Activated CD8-positive, alpha-beta T cell treated with anti-CD3 and anti-CD28 coated beads for 36 hours (primary cell): ENCODE measurements at regions not wholly inside any gene's neighbourhood (a gene's known extent, or its start where the extent isn't known, plus 50 kb on each side); places are given as distances from the start of the nearest gene placed in this dataset.

Experiments
- ATAC-seq: fragments of 200-7000 bp; cut with Tn5 transposase; one replicate; pipeline ENCODE4 v1.10.0; 2021; ENCODE audit warnings: mild to moderate bottlenecking, moderate library complexity
- CTCF ChIA-PET: fragments of 350-600 bp; sonication (Branson Sonifier 250); formaldehyde crosslinking; loops from one replicate; lab custom pipeline; 2021; ENCODE audit warnings: antibody characterized with exemption; lab: Charles Lee
- POLR2A ChIA-PET: fragments of 350-600 bp; sonication (Branson Sonifier 250); formaldehyde crosslinking; loops from one replicate; lab custom pipeline; 2021; ENCODE audit warnings: antibody characterized with exemption; lab: Charles Lee
- DNase-seq: peaks from one replicate; pipeline ENCODE4 v3.0.0-alpha.2; 2020
- H3K27ac Mint-ChIP-seq: one replicate; pipeline ENCODE4 v1.8.0; 2021; ENCODE audit warnings: mild to moderate bottlenecking, mixed read lengths
- H3K27me3 Mint-ChIP-seq: one replicate; pipeline ENCODE4 v1.8.0; 2021; ENCODE audit warnings: mixed read lengths
- H3K36me3 Mint-ChIP-seq: one replicate; pipeline ENCODE4 v1.8.0; 2021; ENCODE audit warnings: low read depth, mixed read lengths
- H3K4me1 Mint-ChIP-seq: one replicate; pipeline ENCODE4 v1.8.0; 2021; ENCODE audit warnings: low read depth, mixed read lengths
- H3K4me3 Mint-ChIP-seq: one replicate; pipeline ENCODE4 v1.8.0; 2021; ENCODE audit warnings: mild to moderate bottlenecking, moderate library complexity, mixed read lengths
- H3K9me3 Mint-ChIP-seq: one replicate; pipeline ENCODE4 v1.8.0; 2021; ENCODE audit warnings: mixed read lengths
- intact Hi-C: fragments of 100-400 bp; cut with micrococcal nuclease; formaldehyde crosslinking; loops from one replicate; pipeline ENCODE4 v1.10.0; 2022
- TF ChIP-seq, protein P1 (sequence below): fragments of 200-600 bp; IDR thresholded peaks from one replicate; pipeline ENCODE4 v1.8.0; 2022; ENCODE audit warnings: antibody characterized with exemption, mild to moderate bottlenecking

DNA sequence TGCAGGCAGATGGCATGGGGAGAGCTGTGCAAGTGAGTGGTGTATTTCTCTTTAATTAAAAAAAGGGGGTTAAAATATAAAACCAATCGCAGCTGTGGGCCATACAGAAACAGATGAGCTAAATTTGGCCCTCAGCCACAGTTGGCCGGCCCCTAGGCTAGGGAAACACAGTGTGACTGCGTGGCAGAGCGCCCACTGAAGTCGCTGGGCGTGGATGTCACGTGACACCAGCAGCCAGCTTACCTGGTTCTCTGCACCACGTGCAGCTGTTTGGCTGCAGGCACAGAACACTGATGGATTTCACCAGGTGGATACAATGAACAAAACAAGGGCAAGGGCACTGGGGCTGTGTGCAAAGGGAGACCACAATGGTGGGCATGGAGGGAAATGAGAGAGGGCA lies 119.3 kb upstream of the ZNF746 start:
- Mint-ChIP-seq H3K36me3 (peaks cover 80% of the 10 kb centered on the region), H3K9me3 (no peaks in the 10 kb centered on the region), H3K4me3 (no peak overlapping the region), H3K27ac (no peak overlapping the region), H3K27me3 (no peaks in the 10 kb centered on the region), H3K4me1 (peaks cover 21% of the 10 kb centered on the region)
- TF ChIP-seq, protein P1, sequence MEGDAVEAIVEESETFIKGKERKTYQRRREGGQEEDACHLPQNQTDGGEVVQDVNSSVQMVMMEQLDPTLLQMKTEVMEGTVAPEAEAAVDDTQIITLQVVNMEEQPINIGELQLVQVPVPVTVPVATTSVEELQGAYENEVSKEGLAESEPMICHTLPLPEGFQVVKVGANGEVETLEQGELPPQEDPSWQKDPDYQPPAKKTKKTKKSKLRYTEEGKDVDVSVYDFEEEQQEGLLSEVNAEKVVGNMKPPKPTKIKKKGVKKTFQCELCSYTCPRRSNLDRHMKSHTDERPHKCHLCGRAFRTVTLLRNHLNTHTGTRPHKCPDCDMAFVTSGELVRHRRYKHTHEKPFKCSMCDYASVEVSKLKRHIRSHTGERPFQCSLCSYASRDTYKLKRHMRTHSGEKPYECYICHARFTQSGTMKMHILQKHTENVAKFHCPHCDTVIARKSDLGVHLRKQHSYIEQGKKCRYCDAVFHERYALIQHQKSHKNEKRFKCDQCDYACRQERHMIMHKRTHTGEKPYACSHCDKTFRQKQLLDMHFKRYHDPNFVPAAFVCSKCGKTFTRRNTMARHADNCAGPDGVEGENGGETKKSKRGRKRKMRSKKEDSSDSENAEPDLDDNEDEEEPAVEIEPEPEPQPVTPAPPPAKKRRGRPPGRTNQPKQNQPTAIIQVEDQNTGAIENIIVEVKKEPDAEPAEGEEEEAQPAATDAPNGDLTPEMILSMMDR: no peak
- ATAC-seq: no peak
- CTCF ChIA-PET: no interaction called here
- DNase-seq: no peak
- intact Hi-C loops: no loop called here
- POLR2A ChIA-PET: interaction anchor here (0.6 kb wide), 1 partner anchor 13 kb away, joined by 3 read pairs; no protein-coding TSS in a partner anchor

DNA sequence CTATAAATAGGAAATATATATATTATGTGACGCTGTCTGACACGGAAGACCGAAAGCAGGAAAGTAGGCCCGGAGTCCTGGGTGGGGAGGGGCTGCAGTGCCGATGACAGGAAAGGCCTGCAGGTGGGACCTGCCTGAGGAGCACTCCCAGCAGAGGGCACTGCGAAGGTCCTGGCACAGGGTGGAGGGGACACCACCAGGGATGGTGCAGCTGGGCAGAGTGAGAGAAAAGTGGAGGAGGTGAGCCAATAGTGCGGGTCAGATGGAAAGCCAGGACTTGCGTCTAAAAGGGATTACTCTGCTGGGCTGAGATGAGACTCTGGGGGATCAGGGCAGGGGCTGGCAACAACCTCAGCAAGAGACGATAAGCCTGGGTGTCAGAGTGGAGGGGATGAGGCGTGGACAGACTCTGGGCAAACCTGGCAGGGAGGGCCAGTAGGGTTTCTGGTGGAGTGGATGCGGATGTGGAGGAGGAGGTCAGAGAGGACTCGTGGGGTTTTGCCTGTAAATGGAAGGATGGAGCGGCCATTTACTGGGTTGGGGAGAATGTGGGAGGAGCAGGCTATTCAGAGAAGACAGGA lies 118.2 kb upstream of the ZNF746 start:
- CTCF ChIA-PET: no interaction called here
- Mint-ChIP-seq H3K27me3 (no peaks in the 10 kb centered on the region), H3K4me1 (peaks cover 10% of the 10 kb centered on the region), H3K4me3 (no peak overlapping the region), H3K27ac (no peak overlapping the region), H3K36me3 (peaks cover 76% of the 10 kb centered on the region), H3K9me3 (no peaks in the 10 kb centered on the region)
- intact Hi-C loops: no loop called here
- no peak for ATAC-seq
- DNase-seq: no peak
- TF ChIP-seq, protein P1: no peak
- POLR2A ChIA-PET: no interaction called here

DNA sequence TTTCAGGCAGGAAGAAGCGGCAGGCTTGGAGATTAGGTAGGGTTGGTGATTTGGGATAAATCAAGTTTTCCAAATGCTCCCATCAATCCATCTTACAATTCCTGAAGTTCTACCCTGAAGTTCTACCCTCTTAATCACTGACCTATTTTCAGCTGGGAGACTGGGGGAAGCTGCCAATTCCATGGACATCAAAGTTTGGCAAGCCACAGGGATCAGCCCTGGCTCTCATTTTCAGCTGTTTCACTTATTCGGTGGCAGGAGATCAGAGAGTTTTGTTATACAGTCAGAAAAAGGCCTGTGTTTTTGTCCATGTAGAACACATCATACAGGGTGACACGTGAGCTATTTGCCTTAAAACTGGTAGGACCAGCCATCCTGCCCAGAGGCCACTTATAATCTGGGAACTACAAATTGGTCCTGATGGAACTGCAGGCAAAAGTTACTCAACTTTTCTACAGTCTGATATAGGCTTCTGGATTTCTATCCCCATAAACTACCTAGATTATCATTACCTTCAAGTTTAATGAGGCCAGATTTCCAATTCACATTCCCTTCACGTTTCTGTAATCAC lies 112.9 kb upstream of the ZNF746 start:
- CTCF ChIA-PET: interaction anchor here (0.7 to 2.5 kb wide), 2 partner anchors 11 to 14 kb away, joined by 3 to 9 read pairs; no protein-coding TSS in a partner anchor
- ATAC-seq: no peak
- intact Hi-C loops: no loop called here
- H3K27ac Mint-ChIP-seq: no peak overlapping the region
- no peaks in the 10 kb centered on the region for H3K27me3 Mint-ChIP-seq
- POLR2A ChIA-PET: no interaction called here
- no peak for DNase-seq
- TF ChIP-seq, protein P1: no peak
- H3K36me3 Mint-ChIP-seq: peaks cover 67% of the 10 kb centered on the region
- no peak overlapping the region for H3K4me3 Mint-ChIP-seq
- peaks cover 4% of the 10 kb centered on the region for H3K4me1 Mint-ChIP-seq
- H3K9me3 Mint-ChIP-seq: no peaks in the 10 kb centered on the region

DNA sequence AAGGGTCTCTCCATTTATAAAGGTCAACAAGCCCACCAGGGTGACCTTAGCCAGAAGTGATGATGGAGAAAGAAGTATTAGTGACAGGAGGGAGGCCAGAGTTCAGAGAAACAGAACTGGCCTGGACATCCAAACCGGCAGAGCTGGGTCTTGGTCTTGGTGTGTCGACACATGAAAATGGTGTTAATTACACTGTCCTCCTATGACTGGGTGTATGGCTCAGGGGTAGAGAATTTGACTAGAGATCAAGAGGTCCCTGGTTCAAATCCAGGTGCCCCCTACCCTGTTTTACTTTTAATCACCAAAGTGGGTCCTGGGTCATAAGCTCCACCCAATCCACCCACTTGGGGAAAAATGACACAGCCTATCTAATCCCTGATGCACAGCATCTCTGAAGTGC lies 110.6 kb upstream of the ZNF746 start:
- DNase-seq (no peak), ATAC-seq (no peak)
- Mint-ChIP-seq H3K4me3 (no peak overlapping the region), H3K27me3 (no peaks in the 10 kb centered on the region), H3K4me1 (peaks cover 2% of the 10 kb centered on the region), H3K27ac (no peak overlapping the region), H3K36me3 (peaks cover 51% of the 10 kb centered on the region), H3K9me3 (no peaks in the 10 kb centered on the region)
- ChIA-PET CTCF (interaction anchor here (0.8 to 1.0 kb wide), 2 partner anchors 9 to 18 kb away, joined by 3 read pairs; no protein-coding TSS in a partner anchor), POLR2A (interaction anchor here (1.1 kb wide), 1 partner anchor 9 kb away, joined by 3 read pairs; no protein-coding TSS in a partner anchor)
- TF ChIP-seq, protein P1: no peak
- intact Hi-C loops: no loop called here

DNA sequence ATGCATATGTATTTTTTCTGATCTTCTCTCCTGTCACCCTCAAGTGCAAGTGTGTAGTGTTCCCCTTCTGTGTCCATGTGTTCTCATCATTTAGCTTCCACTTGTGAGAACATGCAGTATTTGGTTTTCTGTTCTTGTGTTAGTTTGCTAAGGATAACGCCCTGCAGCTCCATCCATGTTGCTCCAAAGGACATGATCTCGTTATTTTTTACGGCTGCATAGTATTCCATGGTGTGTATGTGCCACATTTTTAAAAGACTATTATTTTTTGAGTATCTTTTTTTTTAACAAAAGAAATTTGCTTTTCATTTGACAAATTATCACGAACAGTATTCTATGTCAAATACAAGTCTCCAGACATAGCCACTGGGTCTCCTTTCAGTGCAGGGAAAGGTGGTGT lies 110.1 kb upstream of the ZNF746 start:
- Mint-ChIP-seq H3K27ac (no peak overlapping the region), H3K27me3 (no peaks in the 10 kb centered on the region), H3K4me3 (no peak overlapping the region), H3K4me1 (peaks cover 5% of the 10 kb centered on the region), H3K36me3 (peaks cover 49% of the 10 kb centered on the region), H3K9me3 (no peaks in the 10 kb centered on the region)
- intact Hi-C loops: no loop called here
- DNase-seq (no peak), ATAC-seq (no peak)
- ChIA-PET POLR2A (no interaction called here), CTCF (interaction anchor here (0.8 kb wide), 1 partner anchor 18 kb away, joined by 3 read pairs; no protein-coding TSS in a partner anchor)
- TF ChIP-seq, protein P1: no peak
